ENCODE measurements at regions not wholly inside any gene's neighbourhood (a gene's known extent, or its start where the extent isn't known, plus 50 kb on each side); places are given as distances from the start of the nearest gene placed in this dataset.

DNA sequence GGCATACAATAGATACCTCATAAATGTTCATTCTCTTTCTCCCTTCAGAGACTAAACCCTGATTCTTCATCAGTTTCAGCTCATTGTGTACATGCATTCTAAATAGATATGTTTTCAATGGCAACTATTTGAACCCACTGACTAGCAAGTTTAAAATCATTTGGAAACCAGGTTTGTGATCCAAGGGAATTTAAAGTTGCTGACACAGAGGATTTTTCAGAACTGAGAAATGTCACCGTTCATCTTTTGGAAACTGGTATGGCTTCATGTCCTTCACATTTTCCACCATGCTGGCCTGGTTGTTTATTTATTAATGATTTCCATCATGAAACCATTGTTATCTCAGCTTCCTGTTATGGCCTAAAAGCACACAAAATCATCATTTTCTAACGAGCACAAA lies 81.8 kb upstream of the BARHL2 start:
- no peak for DNase-seq
- H3K27me3 ChIP-seq (ENCODE audit: insufficient read depth, low read length): no peaks in the 10 kb centered on the region
- no peak overlapping the region for H4K8ac ChIP-seq (ENCODE audit: low read depth, low read length)
- H3K36me3 ChIP-seq (ENCODE audit: control insufficient read depth in 1 of 2, insufficient read depth in 2 of 2, low read length in 2 of 2): no peaks in the 10 kb centered on the region
- no peaks in the 10 kb centered on the region for H3K9me3 ChIP-seq (ENCODE audit: insufficient read depth, low read depth, low read length)
- no peak overlapping the region for H2BK5ac ChIP-seq (ENCODE audit: low read depth, low read length, poor library complexity)
- H2BK12ac ChIP-seq (ENCODE audit: low read length): no peak overlapping the region
- no peaks in the 10 kb centered on the region for H3K4me1 ChIP-seq (ENCODE audit: control insufficient read depth in 1 of 2, insufficient read depth in 2 of 2, low read length in 2 of 2)
- H2AK5ac ChIP-seq (ENCODE audit: low read length): no peak overlapping the region
- H3K79me1 ChIP-seq (ENCODE audit: low read length): no peaks in the 10 kb centered on the region
- H3K23ac ChIP-seq (ENCODE audit: low read length): no peak overlapping the region
- H4K91ac ChIP-seq (ENCODE audit: low read depth, low read length): no peak overlapping the region
- no CpG with 5 or more reads among the region's 2 CpGs for WGBS (ENCODE audit: extremely low coverage, insufficient coverage, insufficient read length)
- H3K27ac ChIP-seq (ENCODE audit: low read depth, low read length): no peak overlapping the region
- H3K4me3 ChIP-seq (ENCODE audit: low read depth, low read length): no peak overlapping the region
- no peak overlapping the region for H3K14ac ChIP-seq (ENCODE audit: low read length)
- no peak overlapping the region for H3K4me2 ChIP-seq (ENCODE audit: low read length)
- no peak overlapping the region for H2AFZ ChIP-seq (ENCODE audit: insufficient read depth, low read length, poor library complexity)
- H3K18ac ChIP-seq (ENCODE audit: low read length): no peak overlapping the region
- H3K4ac ChIP-seq (ENCODE audit: low read depth, low read length): no peak overlapping the region
- H4K12ac ChIP-seq (ENCODE audit: low read depth, low read length): no peak overlapping the region
- H2BK120ac ChIP-seq (ENCODE audit: insufficient read depth, low read length, poor library complexity): no peak overlapping the region
- no peaks in the 10 kb centered on the region for H3K79me2 ChIP-seq (ENCODE audit: control insufficient read depth, insufficient read depth, low read length, poor library complexity)
- no peak overlapping the region for H3K9ac ChIP-seq (ENCODE audit: low read length)

DNA sequence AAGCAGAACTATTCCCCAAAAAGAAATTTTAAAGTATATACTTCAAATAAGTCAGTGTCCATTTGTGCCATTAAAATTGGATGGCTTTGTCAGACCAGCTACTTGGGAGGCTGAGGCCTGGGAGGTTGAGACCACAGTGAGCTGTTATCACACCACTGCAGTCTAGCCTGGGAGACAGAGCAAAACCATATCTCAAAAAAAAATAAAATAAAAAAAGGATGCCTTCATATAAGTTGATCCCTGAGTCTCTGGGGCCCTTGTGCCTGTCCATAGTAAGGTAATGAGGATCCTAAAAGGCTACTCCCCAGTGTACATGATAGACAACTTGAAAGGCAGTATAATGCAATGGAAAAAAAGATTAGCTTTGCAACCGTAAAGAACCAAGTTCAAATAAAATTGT lies 81.2 kb upstream of the BARHL2 start:
- H3K36me3 ChIP-seq (ENCODE audit: control insufficient read depth in 1 of 2, insufficient read depth in 2 of 2, low read length in 2 of 2): no peaks in the 10 kb centered on the region
- H2AFZ ChIP-seq (ENCODE audit: insufficient read depth, low read length, poor library complexity): no peak overlapping the region
- H3K27me3 ChIP-seq (ENCODE audit: insufficient read depth, low read length): no peaks in the 10 kb centered on the region
- H3K4me2 ChIP-seq (ENCODE audit: low read length): no peak overlapping the region
- no peak overlapping the region for H3K18ac ChIP-seq (ENCODE audit: low read length)
- no peak overlapping the region for H3K9ac ChIP-seq (ENCODE audit: low read length)
- H2AK5ac ChIP-seq (ENCODE audit: low read length): no peak overlapping the region
- H4K8ac ChIP-seq (ENCODE audit: low read depth, low read length): no peak overlapping the region
- H3K23ac ChIP-seq (ENCODE audit: low read length): no peak overlapping the region
- no peak overlapping the region for H3K14ac ChIP-seq (ENCODE audit: low read length)
- no peaks in the 10 kb centered on the region for H3K4me1 ChIP-seq (ENCODE audit: control insufficient read depth in 1 of 2, insufficient read depth in 2 of 2, low read length in 2 of 2)
- no peak overlapping the region for H4K12ac ChIP-seq (ENCODE audit: low read depth, low read length)
- H2BK120ac ChIP-seq (ENCODE audit: insufficient read depth, low read length, poor library complexity): no peak overlapping the region
- H2BK5ac ChIP-seq (ENCODE audit: low read depth, low read length, poor library complexity): no peak overlapping the region
- H3K79me2 ChIP-seq (ENCODE audit: control insufficient read depth, insufficient read depth, low read length, poor library complexity): no peaks in the 10 kb centered on the region
- no peaks in the 10 kb centered on the region for H3K9me3 ChIP-seq (ENCODE audit: insufficient read depth, low read depth, low read length)
- no peak overlapping the region for H2BK12ac ChIP-seq (ENCODE audit: low read length)
- H3K4me3 ChIP-seq (ENCODE audit: low read depth, low read length): no peak overlapping the region
- no CpG with 5 or more reads among the region's 1 CpG for WGBS (ENCODE audit: extremely low coverage, insufficient coverage, insufficient read length)
- H3K79me1 ChIP-seq (ENCODE audit: low read length): no peaks in the 10 kb centered on the region
- no peak overlapping the region for H4K91ac ChIP-seq (ENCODE audit: low read depth, low read length)
- H3K4ac ChIP-seq (ENCODE audit: low read depth, low read length): no peak overlapping the region
- no peak overlapping the region for H3K27ac ChIP-seq (ENCODE audit: low read depth, low read length)
- no peak for DNase-seq

DNA sequence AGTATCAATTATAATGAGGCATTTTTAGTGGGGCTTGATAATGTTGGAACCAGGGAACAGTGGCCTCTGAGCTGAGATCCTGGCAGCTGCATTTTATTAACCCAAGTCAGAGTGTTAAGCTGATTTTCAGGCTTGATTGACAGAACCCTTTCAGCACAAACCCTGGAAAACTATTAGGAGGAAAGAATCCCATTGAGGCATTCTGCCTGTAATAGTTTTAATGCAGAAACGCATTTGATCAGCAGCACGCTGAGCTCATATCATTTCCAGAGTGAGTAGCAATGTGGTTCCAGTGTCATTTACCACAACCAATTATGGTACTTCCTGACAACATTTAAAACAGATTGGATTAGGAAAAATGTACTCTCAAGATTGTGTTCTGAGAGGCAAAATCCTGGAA lies 78.3 kb upstream of the BARHL2 start:
- H4K12ac ChIP-seq (ENCODE audit: low read depth, low read length): no peak overlapping the region
- no peak overlapping the region for H3K4me3 ChIP-seq (ENCODE audit: low read depth, low read length)
- WGBS (ENCODE audit: extremely low coverage, insufficient coverage, insufficient read length): no CpG with 5 or more reads among the region's 2 CpGs
- DNase-seq: no peak
- H3K9ac ChIP-seq (ENCODE audit: low read length): no peak overlapping the region
- no peaks in the 10 kb centered on the region for H3K79me2 ChIP-seq (ENCODE audit: control insufficient read depth, insufficient read depth, low read length, poor library complexity)
- H3K36me3 ChIP-seq (ENCODE audit: control insufficient read depth in 1 of 2, insufficient read depth in 2 of 2, low read length in 2 of 2): no peaks in the 10 kb centered on the region
- H2BK12ac ChIP-seq (ENCODE audit: low read length): no peak overlapping the region
- no peak overlapping the region for H3K4me2 ChIP-seq (ENCODE audit: low read length)
- H3K79me1 ChIP-seq (ENCODE audit: low read length): no peaks in the 10 kb centered on the region
- no peak overlapping the region for H3K4ac ChIP-seq (ENCODE audit: low read depth, low read length)
- H3K18ac ChIP-seq (ENCODE audit: low read length): no peak overlapping the region
- no peak overlapping the region for H4K91ac ChIP-seq (ENCODE audit: low read depth, low read length)
- H2BK120ac ChIP-seq (ENCODE audit: insufficient read depth, low read length, poor library complexity): no peak overlapping the region
- H3K9me3 ChIP-seq (ENCODE audit: insufficient read depth, low read depth, low read length): peaks cover 2% of the 10 kb centered on the region
- no peaks in the 10 kb centered on the region for H3K27me3 ChIP-seq (ENCODE audit: insufficient read depth, low read length)
- no peak overlapping the region for H4K8ac ChIP-seq (ENCODE audit: low read depth, low read length)
- no peaks in the 10 kb centered on the region for H3K4me1 ChIP-seq (ENCODE audit: control insufficient read depth in 1 of 2, insufficient read depth in 2 of 2, low read length in 2 of 2)
- no peak overlapping the region for H2BK5ac ChIP-seq (ENCODE audit: low read depth, low read length, poor library complexity)
- H3K14ac ChIP-seq (ENCODE audit: low read length): no peak overlapping the region
- no peak overlapping the region for H3K27ac ChIP-seq (ENCODE audit: low read depth, low read length)
- H2AFZ ChIP-seq (ENCODE audit: insufficient read depth, low read length, poor library complexity): no peak overlapping the region
- H3K23ac ChIP-seq (ENCODE audit: low read length): no peak overlapping the region
- H2AK5ac ChIP-seq (ENCODE audit: low read length): no peak overlapping the region

DNA sequence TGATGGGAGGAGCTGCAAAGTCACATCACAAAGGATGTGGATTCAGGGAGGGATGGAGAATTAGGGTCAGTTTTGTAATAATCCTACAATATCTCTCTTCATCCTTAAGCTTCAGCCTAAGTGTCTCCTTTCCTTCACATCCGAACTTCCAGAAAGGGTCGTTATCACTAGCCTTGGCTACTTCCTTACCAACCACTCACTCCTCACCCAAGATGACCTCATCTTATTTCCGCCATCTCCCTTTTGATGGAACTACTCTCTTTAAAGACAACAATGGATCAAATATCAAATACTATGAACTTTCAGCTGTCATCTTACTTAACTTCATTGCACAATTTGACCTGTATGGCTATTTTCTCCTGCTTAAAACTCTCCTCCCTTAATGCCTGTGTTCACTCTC lies 69.6 kb upstream of the BARHL2 start:
- Histone ChIP-seq H3K4me3 (ENCODE audit: low read depth, low read length) (no peak overlapping the region), H2BK5ac (ENCODE audit: low read depth, low read length, poor library complexity) (no peak overlapping the region), H3K79me2 (ENCODE audit: control insufficient read depth, insufficient read depth, low read length, poor library complexity) (no peaks in the 10 kb centered on the region), H3K27me3 (ENCODE audit: insufficient read depth, low read length) (no peaks in the 10 kb centered on the region), H4K12ac (ENCODE audit: low read depth, low read length) (no peak overlapping the region), H2AK5ac (ENCODE audit: low read length) (no peak overlapping the region), H3K4ac (ENCODE audit: low read depth, low read length) (no peak overlapping the region), H3K36me3 (ENCODE audit: control insufficient read depth in 1 of 2, insufficient read depth in 2 of 2, low read length in 2 of 2) (no peaks in the 10 kb centered on the region), H2BK12ac (ENCODE audit: low read length) (no peak overlapping the region), H3K27ac (ENCODE audit: low read depth, low read length) (no peak overlapping the region), H3K4me2 (ENCODE audit: low read length) (no peak overlapping the region), H3K23ac (ENCODE audit: low read length) (no peak overlapping the region), H3K18ac (ENCODE audit: low read length) (no peak overlapping the region), H4K8ac (ENCODE audit: low read depth, low read length) (no peak overlapping the region), H2AFZ (ENCODE audit: insufficient read depth, low read length, poor library complexity) (no peak overlapping the region), H3K4me1 (ENCODE audit: control insufficient read depth in 1 of 2, insufficient read depth in 2 of 2, low read length in 2 of 2) (no peaks in the 10 kb centered on the region), H2BK120ac (ENCODE audit: insufficient read depth, low read length, poor library complexity) (no peak overlapping the region), H3K9me3 (ENCODE audit: insufficient read depth, low read depth, low read length) (no peaks in the 10 kb centered on the region), H3K9ac (ENCODE audit: low read length) (no peak overlapping the region), H4K91ac (ENCODE audit: low read depth, low read length) (no peak overlapping the region), H3K79me1 (ENCODE audit: low read length) (no peaks in the 10 kb centered on the region), H3K14ac (ENCODE audit: low read length) (no peak overlapping the region)
- no peak for DNase-seq
- no CpG with 5 or more reads among the region's 3 CpGs for WGBS (ENCODE audit: extremely low coverage, insufficient coverage, insufficient read length)

Data from trophoblast cell (in vitro differentiated cells and primary cell).